ENCODE measurements at regions not wholly inside any gene's neighbourhood (a gene's known extent, or its start where the extent isn't known, plus 50 kb on each side); places are given as distances from the start of the nearest gene placed in this dataset.

- TF ChIP-seq CTCF (IDR thresholded peaks at IDR 0.05; ENCODE audit: low read depth, low read length, poor library complexity, severe bottlenecking) (no peak), EZH2phosphoT487 (IDR thresholded peaks at IDR 0.05; ENCODE audit: borderline replicate concordance, low read length) (no peak)
Measured at GRCh38 chrX:39954851-39955250, 142.9 kb downstream of the BCOR start.

Measured in DOHH2 (cell line).